GM18519 (cell line): ENCODE measurements at regions not wholly inside any gene's neighbourhood (a gene's known extent, or its start where the extent isn't known, plus 50 kb on each side); places are given as distances from the start of the nearest gene placed in this dataset.

Experiments used
- ATAC-seq: cut with Tn5 transposase; IDR thresholded peaks from one replicate; pipeline ENCODE4 v1.9.1; 2021; ENCODE audit warnings: mild to moderate bottlenecking, moderate library complexity; ENCODE audit not compliant: unreplicated experiment, low FRiP score

GRCh38 chr12:46439793-46440511, 67.4 kb upstream of the SLC38A2 start:
- ATAC-seq, result no peak

DNA sequence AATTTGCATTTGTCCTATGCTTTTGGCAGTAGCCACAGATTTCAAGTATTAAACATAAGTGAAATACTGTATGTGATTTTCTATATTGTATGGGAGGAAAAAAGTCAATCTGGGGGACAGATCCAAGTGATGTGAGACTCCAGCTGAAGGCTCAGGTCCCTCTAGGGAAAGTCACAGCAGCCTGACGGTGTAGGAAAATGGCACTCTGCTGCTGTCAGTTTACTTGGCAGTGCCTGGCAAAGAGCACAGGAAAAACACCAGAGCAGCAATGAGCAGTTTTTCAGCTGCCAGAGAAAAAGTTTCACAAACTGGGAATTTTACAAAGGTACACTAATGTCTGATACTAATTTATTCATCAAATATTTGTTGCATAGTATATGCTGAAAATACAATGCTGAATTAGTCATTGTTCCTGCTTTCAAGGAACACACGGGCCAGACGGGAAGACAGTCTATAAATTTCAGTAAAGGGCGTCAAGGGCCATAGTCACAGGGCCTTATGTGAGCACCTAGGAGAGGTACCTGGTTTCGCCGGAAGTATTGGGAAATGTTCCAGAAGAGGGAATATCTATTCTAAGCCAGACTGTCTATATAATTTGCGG, 66.2 kb upstream of the SLC38A2 start:
- ATAC-seq, result no peak

DNA sequence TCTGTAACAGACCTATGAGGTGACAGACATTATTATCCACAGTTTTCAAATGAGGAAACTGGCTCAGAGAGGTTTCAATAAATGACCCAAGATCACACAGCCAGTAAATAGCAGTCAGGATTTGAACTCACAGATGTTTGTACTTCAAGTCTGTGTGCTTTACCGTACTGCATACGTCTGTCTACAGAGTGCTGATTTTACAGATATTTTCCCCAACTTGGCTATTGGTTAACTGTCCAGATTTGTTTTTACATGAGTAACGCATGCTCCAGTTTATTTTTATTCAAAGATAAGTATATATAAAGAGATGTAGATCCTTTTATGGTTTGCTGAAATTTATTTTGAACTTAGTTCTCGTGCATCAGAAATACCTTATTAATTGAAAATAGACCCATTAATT, 65.7 kb upstream of the SLC38A2 start:
- no peak for ATAC-seq

GRCh38 chr12:46437469-46437868, 64.9 kb upstream of the SLC38A2 start:
- no peak for ATAC-seq

- no peak for ATAC-seq
Measured at GRCh38 chr12:46436747-46437146, 64.2 kb upstream of the SLC38A2 start.

- ATAC-seq, result no peak
Measured at GRCh38 chr12:46435625-46436024, 63.1 kb upstream of the SLC38A2 start.

DNA sequence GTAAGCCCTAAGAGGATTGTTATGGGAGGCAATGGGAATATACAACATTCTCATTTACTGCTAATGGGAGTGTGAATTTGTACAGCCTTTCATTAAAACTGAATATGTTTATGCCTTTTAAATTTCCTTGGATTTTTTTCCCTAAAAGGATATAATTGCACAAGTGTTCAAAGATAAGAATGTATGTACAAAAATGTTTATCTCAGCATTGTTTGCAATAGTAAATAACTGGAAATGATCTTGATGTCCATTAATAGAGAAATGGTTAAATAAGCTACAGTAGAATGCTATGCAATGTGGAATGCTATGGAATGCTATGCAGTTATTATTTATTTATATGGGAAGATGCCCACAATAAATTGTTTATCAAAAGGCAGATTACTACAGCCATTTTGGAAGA, 62.5 kb upstream of the SLC38A2 start:
- no peak for ATAC-seq

- no peak for ATAC-seq
Measured at GRCh38 chr12:46433829-46434228, 61.3 kb upstream of the SLC38A2 start.

- ATAC-seq, result no peak
Measured at GRCh38 chr12:46432325-46432724, 59.8 kb upstream of the SLC38A2 start.

GRCh38 chr12:46430340-46430948, 57.9 kb upstream of the SLC38A2 start:
- no peak for ATAC-seq
